GM21360 (cell line): ENCODE measurements at regions not wholly inside any gene's neighbourhood (a gene's known extent, or its start where the extent isn't known, plus 50 kb on each side); places are given as distances from the start of the nearest gene placed in this dataset.
"Not testable (repeated sequence)": the region's sequence is repeated elsewhere in the genome, so short reads cannot be mapped to it uniquely, and the experiment has no call there.

Experiments used
- ATAC-seq: cut with Tn5 transposase; IDR thresholded peaks from one replicate; pipeline ENCODE4 v1.9.1; 2021; ENCODE audit warnings: mild to moderate bottlenecking, moderate library complexity; ENCODE audit not compliant: unreplicated experiment

DNA sequence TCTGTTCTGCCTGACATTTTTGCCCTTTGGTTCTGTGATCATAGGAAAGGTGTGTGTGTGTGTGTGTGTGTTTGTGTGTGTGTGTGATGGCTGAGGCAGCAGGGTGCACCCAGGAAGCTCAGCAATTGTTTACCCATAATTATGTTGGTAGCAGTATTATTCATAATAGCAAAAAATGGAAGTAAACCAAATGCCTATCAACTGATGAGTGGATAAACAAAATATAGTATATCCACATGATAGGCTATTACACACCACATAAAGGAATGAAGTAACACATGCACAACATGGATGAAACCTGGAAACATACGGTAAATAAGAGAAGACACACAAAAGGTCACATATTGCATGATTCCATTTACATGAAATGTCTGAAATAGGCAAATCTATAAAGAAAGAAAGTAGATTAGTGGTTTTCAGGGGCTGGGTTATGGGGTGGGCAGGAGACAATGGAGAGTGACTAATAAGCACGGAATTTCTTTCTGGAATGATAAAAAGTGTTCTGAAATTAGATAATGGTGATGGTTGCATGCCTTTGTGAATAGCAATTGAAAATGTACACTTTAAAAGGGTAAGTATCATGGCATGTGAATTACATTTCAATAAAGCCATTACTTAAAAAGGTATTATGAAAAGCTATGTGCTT lies 167.2 kb downstream of the POLR2M start:
- no peak for ATAC-seq

GRCh38 chr15:57875347-57875746 lies 168.8 kb downstream of the POLR2M start:
- no peak for ATAC-seq

DNA sequence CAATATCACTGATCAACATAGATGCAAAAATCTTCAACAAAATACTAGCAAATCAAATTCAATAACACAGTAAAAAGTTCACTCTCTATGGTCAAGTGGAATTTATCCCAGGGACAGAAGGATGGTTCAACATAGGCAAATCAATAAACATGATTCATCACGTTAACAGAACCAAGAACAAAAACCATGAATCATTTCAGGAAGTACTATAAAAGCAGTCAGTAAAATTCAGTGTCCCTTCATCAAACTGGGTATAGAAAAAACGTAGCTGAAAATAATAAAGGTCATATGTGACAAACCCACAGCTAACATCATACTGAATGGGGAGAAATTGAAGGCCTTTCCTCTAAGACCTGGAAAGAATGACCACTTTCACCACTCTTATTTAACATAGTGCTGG lies 172.1 kb downstream of the POLR2M start:
- ATAC-seq, result no peak

- ATAC-seq, result no peak
Measured at GRCh38 chr15:57881361-57881760, 174.8 kb downstream of the POLR2M start.

DNA sequence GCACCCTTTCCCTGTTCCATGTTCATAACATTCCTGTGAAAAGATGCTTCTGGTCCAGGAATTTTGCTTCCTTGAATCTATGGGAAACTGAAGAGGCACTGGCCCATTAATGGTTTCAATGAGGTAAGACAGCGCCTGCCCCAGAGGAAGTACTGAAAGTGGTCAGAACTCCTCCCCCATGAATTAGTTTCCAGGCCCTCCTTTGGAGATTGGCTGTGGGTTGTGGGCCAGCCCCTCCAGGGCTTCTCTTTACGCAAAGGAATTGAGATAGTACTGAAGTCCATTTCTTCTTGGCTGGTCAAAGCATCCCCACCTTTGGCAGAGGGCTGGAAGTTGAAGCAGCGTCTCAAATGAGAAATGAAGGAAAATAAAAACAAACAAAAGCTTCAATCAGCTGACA lies 175.5 kb downstream of the POLR2M start:
- ATAC-seq, result no peak

DNA sequence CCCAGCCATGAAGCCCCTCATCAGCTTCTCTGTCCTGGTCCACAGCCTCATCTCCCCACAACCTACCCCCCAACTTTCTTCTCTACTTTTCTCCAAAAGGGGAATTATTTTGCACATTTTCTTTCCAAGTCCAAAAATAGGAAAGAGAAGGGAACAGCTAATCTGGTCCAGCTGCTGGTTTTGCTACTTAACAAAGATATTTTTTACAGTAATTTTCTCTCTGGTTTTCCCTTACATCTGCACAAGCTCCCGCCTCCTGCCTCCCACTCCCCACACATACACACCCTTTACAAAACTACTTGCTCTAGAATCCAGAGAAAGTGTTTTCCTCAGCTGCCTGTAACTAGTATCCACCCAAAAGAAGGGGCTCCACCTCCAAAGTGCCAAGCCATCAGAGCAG lies 177.2 kb downstream of the POLR2M start:
- ATAC-seq, result no peak

DNA sequence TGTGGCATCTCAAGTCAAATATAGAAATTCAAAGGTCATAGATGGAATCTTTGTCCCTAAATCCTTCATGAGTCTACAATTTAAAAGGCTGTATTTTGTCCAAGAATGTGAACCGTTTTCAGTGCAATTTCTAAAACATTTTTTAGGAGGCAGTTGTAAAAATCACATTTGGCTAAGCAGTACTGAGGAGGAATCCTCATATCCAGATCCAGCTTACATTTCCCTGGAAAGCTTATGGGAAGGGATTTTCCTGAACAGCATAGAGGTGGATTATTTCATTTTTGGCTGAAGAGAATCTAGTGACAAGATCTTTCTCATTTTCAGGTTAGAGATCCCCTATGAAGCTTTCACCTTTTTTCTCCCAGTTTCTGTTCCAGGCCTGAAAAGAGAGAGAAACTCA lies 178.4 kb downstream of the POLR2M start:
- ATAC-seq, result no peak

- ATAC-seq, result no peak
Measured at GRCh38 chr15:57885435-57885834, 178.9 kb downstream of the POLR2M start.

DNA sequence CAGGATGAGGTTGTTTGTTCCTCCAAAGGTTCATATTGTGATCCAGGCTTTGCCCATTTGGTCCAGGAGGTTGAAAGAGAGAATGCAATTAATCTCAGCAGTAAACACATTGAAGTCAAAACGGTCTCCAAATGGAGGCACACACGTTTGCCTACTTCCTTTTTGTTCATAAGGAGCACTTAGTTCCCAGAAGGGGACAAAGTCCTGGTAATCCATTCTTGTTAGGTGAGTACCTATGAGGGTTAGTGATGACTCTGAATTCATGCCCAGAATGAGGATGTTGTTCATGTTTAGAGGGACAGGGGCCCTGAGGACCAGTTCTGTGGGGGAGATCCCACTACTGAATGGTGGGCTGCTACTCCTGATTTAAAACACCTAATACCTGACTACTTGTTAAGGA lies 177.7 kb downstream of the ALDH1A2 start:
- no peak for ATAC-seq

- no peak for ATAC-seq
Measured at GRCh38 chr15:57890351-57890750, 175.2 kb downstream of the ALDH1A2 start.

DNA sequence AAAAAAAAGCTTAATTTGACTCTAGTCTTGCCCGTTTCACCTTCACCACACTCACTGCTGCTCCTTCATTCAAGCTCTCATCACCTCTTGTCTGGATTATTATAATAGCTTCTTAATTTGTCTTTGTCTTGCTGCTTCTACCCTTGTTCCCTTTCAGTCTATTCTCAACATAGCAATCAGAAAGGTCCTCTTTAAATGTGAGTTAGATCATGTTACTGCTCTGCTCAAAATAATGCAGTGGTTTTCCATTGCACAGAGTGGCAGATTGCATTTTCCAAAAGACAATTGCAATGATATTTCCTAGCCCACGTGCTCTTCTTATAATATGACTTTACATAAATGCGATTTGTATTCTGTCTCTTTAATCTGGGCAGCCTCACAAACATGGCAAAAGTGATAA lies 174.6 kb downstream of the ALDH1A2 start:
- ATAC-seq, result no peak

DNA sequence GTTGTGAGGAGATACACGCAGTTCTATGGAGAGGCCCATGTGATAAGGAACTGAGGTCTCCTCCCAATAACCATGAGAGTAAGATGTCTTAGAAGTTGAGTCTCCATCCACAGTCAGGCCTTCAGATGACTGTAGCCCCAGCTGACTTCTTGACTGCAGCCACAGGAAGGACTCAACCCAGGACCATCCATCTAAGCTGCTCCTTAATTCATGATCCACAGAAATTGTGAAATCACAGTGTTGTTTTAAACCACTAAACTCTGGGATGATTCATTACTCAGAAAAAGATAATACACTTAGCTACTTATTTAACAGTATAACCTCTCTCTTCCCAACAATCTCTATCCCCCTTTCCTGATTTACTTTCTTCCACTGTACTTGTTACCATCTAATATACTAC lies 173.3 kb downstream of the ALDH1A2 start:
- no peak for ATAC-seq

DNA sequence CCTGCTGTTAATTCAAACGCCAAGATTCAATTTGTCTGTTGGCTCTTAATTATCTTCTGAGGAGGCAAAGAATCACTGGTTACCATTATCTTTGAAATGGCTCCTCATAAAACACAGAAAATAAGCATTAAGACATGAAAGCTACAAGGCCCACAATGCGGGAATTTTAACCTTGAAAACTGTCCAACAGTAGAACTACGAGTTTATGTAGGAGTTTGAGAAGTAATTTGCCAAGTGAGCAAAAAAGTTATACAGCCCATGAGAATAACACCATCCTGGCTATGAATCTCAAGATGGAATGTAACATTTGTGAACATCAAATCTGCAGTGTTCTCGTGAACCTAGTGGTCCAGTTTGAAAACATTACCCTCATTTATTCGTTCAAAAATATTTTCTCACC lies 172.5 kb downstream of the ALDH1A2 start:
- no peak for ATAC-seq

DNA sequence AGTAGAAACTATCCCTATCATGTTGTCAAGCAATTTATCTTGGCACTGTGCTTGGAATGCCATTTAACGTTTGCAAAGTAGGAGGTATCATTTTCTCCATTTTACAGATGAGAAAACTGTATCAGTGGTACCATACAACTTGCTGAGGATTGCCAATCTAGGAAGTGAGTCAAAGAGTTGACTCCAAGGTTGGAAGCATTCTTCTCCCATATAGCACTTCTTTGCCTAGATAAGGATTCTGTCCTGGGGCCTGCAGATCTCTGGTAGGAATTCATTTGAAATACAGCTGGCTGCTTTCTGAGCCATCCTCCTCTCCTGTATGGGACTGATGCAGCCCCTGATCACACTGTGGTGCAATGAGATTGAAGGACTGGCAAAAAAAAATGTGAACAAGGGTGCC lies 170.2 kb downstream of the ALDH1A2 start:
- no peak for ATAC-seq

DNA sequence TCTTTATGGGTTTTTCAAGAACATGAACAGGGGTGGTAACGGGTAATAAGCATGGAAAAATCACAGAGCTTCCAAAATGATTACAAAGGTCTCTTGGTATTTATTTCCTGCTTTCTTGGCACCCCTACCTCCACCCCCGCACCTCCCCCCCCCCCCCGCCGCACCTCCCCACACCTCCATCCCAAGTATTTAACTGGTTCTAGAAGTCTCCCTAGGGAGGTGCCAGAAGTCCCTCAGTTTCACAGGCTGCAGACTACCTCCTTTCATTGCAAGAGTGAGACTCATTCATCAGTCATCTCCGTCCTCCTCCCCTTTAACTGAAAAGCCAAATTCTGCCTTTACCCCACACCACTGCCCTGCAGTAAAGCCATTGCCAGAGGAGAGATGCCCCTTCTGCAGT lies 169.4 kb downstream of the ALDH1A2 start:
- no peak for ATAC-seq

DNA sequence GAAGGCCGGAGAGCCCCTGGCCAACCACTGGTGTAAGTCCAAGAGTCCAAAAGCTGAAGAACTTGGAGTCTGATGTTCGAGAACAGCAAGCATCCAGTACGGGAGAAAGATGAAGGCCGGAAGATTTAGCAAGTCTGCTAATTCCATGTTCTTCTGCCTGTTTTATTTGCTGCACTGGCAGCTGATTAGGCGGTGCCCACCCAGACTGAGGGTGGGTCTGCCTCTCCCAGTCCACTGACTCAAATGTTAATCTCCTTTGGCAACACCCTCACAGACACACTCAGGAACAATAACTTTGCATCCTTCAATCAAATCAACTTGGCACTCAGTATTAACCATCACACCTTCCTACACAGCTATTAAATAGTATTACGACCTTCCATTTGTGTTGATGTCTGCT lies 168.6 kb downstream of the ALDH1A2 start:
- not testable (repeated sequence) for ATAC-seq

DNA sequence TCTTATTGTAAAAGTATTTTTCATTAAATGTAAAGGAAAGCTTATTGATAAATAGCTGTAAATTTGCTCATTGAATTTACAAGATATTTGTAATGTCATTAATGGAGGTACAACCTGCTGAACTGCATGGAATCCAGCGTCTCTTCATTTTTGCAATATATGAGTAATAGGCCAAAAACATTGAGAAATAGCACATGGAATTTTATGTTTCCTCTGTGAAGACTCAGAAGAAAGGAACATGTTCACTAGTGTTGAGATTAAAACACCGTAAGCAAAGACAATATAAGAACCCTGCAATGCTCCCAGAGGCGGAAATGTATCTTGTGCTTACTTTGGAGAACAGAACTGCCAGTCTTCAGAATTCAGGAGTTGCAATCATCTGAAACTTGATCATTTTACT lies 167.6 kb downstream of the ALDH1A2 start:
- no peak for ATAC-seq

DNA sequence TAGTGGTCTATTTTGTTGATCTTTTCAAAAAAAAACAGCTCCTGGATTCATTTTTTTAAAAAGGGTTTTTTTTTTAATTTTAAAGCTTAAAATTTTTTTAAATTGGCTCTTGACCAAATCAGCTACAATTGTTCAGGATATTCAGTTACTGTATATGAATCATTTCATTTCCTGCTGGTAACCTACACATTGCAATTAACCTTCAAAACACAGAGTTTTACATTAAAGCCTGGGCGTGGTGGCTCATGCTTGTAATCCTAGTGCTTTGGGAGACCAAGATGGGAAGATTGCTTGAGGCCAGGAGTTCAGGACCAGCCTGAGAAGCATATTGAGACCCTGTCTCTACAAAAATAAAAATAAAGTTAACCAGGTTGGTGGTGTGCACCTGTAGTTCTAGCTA lies 163.4 kb downstream of the ALDH1A2 start:
- ATAC-seq, result no peak
